Suppressor macrophage treated with lipopolysaccharide for 4 hours (primary cell): ENCODE measurements at regions not wholly inside any gene's neighbourhood (a gene's known extent, or its start where the extent isn't known, plus 50 kb on each side); places are given as distances from the start of the nearest gene placed in this dataset.
A peak's percentile ranks its signal among the peaks of the same experiment; 100 is the strongest.
"Not testable (repeated sequence)": the region's sequence is repeated elsewhere in the genome, so short reads cannot be mapped to it uniquely, and the experiment has no call there.

Experiments
- DNase-seq: peaks from one replicate; pipeline ENCODE4 v3.0.0-alpha.2; 2020

DNA sequence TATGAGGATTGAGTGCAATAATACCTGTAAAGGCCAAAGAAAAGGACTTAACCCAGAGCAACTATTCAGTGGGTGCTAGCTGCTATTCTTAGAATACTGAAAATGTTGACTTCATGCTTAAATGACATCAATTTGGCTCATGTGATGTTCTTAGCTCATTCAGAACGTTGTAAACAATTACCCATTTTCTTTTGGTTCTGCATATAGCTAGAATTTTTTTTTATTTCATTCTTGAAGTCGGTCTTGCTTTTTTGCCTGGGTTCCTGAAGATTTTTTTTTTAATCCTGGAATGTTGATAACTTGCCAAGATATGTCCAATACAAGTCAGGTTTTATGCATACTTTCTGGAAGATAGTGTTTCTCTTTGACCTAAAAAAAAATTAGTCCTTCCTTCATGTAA, 772.0 kb downstream of the LTN1 start:
- no peak for DNase-seq

GRCh38 chr21:28216976-28217523, 775.6 kb downstream of the LTN1 start:
- no peak for DNase-seq

DNA sequence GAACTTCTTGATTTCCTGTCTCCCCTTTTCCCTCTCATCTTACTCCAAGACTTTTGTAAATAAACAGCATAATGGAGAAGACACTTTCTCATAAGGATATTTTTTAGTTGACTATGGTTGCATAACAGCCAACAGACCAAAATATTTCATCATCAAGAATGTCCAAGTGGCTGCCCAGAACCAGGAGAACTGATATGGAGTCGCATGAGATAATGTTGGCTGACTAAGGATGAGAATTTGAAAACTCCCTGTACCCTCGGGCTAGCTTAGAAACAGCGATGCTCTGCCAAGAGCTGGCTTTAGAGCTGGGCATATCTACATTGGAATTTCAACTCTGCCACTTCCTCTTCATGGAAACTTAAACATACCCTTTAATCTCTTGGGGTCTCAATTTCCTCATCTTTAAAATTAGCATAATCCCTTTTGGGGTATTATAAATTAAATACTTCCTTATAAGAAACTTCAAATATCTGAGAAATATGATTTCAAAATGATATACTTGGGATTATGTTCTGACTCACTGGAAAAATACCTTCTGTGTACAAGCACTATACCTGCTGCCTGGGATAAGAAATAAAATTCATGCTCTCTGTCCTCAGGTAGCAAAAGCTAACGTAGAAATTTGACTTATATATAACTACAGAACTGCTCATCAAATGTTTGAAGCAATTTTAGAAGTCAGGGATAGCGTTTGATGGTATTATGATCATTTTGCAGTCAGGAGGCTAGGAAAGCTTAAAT, 777.3 kb downstream of the LTN1 start:
- no peak for DNase-seq

DNA sequence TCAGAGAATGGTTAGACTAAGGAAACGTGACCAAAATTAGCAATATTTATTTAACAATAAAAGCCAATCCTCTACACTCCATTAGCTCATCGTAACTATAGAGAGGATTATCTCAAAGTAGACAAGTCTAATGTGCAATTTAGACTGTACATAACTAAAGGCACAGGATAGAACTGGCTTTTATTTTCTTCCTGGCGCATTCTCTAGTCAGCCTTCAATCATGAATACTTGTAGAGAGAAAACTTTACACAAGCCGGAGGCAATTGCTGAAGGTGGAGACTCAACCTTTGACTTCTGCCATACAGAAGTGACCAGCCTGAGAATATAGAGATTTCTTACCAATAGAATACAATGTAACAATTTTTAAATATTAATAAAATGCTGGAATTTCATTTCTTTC, 777.9 kb downstream of the LTN1 start:
- no peak for DNase-seq

GRCh38 chr21:28213261-28213660, 779.4 kb downstream of the LTN1 start:
- no peak for DNase-seq

- DNase-seq, result no peak
Measured at GRCh38 chr21:28212061-28212460, 780.6 kb downstream of the LTN1 start.

GRCh38 chr21:28207436-28208173, 785.1 kb downstream of the LTN1 start:
- peak; percentile 25 for DNase-seq

GRCh38 chr21:28200726-28201125, 792.0 kb downstream of the LTN1 start:
- no peak for DNase-seq

DNA sequence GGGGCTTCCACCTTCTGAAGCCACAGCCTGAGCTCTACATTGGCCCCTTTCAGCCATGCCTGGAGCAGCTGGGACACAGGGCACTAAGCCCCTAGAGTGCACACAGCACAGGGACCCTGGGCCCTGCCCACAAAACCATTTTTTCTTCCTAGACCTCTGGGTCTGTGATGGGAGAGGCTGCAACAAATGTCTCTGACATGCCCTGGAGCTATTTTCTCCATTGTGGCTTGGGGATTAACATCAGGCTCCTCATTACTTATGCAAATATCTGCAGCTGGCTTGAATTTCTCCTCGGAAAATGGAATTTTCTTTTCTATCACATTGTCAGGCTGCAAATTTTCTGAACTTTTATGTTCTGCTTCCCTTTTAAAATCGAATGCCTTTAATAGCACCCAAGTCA, 795.7 kb downstream of the LTN1 start:
- no peak for DNase-seq

- DNase-seq, result no peak
Measured at GRCh38 chr21:28193189-28193588, 799.5 kb downstream of the LTN1 start.

DNA sequence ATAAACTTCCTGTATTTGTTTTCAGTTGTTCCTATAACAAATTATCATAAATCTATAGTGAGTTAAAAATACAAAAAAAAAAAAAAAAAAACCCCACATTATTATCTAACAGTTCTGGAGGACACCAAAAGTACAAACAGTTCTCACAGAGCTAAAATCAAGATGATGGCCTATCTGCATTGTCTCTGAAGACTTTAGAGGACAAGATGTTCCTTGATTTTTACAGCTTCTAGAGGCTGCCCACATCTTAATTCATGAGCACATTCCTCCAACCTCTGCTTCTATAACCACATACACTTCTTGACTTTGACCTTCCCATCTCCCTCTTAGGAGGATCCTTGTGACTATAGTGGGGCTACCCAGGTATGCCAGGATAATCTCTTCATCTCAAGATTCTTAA, 806.1 kb downstream of the LTN1 start:
- no peak for DNase-seq

DNA sequence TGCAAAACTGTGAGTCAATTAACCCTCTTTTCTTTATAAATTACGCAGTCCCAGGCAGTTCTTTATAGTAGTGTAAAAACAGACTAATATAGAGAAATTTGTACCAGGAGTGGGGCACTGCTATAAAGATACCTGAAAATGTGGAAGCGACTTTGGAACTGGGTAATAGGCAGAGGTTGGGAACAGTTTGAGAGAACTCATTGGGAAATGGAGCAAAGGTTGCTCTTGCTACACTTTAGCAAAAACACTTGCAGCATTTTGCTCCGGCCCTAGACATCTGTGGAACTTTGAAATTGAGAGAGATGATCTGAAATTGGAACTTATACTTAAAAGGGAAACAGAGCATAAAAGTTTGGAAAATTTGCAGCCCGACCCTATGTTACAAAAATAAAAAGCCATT, 810.9 kb downstream of the LTN1 start:
- DNase-seq, result no peak

GRCh38 chr21:28179136-28179535, 813.5 kb downstream of the LTN1 start:
- no peak for DNase-seq

DNA sequence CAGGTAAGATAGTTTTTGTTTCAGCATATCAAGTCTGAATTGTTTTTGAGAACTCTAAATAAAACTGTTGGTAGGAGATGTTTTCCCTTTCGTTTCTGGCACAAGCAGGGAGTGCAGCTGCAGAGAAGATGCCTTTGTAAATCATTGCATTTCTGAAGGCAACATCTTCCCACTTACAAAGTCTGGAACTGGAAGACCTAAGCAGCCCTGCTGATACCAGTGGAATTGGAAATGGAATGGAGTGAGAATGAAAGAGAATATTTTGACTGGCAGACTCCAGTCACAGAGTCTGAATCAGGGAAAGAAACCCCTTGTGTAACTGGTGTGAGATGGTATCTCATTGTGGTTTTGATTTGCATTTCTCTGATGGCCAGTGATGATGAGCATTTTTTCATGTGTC, 815.6 kb downstream of the LTN1 start:
- DNase-seq, result no peak

- no peak for DNase-seq
Measured at GRCh38 chr21:28174701-28175100, 818.0 kb downstream of the LTN1 start.

DNA sequence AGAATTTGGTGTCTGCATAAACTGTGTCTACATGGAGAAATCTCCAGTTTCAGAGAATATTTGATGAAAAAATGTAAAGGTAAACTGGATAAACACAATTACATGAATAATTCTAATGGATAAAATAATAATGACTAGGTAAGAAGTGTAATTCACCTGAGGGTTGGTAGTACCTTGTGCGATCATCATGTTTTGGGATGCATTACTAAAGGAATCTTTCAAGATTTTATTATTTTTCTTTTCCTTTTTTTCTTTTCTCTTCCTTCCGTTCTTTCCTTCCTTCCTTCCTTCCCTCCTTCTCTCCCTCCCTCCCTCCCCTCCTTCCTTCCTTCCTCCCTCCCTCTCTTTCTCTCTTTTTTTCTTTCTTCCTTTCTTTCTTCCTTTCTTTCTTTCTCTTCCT, 818.7 kb downstream of the LTN1 start:
- DNase-seq, result no peak

- no peak for DNase-seq
Measured at GRCh38 chr21:28172376-28172775, 820.3 kb downstream of the LTN1 start.

GRCh38 chr21:28167366-28167765, 825.3 kb downstream of the LTN1 start:
- DNase-seq, result no peak

- not testable (repeated sequence) for DNase-seq
Measured at GRCh38 chr21:28164519-28164918, 828.2 kb downstream of the LTN1 start.

DNA sequence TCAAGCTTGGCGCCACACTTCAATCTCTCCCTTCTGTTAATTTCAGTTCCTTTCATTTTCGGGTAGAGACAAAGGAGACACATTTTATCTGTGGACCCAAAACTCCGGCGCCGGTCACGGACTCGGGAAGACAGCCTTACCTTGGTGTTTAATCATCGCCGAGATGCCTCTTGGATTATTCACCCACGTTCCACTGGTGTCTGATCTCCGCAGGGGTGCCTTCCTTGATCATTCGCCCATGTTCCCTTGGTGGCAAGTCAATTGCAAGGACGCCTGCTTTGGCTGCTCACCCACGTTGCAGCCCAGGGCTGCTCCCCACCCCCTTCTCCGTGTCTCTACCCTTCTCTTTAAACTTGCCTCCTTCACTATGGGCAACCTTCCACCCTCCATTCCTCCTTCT, 830.6 kb downstream of the LTN1 start:
- DNase-seq, result not testable (repeated sequence)

DNA sequence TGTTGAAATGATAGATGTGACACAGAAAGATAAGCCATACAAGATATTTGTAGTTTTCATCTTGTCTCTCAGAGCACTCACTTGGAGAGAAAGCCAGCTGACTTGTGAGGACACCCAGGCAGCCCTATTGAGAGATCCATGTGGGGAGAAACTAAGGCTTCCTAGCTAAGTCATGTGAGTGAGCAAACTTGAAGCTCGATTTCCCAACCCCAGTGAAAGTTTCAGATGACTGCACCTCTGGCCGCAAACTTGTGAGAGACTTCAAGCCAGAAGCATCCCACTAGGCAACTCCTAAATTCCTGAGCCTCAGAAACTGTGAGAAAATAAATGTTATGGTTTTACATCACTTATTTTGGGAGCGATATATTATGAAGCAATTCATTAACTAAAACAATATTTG, 832.3 kb downstream of the LTN1 start:
- no peak for DNase-seq

DNA sequence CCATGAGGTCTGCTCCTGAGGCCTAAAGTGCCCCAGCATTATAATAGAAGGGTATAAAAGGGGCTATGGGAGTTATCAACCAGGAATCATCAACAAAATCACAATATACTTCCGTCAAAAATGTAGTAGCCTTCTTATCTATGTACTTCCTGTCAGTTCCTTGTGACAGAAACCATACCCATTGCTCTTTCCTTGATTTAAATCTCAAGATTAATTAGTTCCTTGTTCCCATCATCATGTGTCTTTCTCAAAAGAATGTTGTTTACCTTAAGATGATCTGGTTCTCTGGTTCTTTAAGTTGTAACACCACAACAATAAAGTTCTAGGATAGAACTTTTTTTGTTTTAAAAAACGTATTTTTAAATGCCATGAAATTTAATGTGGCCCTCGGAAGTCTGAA, 833.3 kb downstream of the LTN1 start:
- no peak for DNase-seq

DNA sequence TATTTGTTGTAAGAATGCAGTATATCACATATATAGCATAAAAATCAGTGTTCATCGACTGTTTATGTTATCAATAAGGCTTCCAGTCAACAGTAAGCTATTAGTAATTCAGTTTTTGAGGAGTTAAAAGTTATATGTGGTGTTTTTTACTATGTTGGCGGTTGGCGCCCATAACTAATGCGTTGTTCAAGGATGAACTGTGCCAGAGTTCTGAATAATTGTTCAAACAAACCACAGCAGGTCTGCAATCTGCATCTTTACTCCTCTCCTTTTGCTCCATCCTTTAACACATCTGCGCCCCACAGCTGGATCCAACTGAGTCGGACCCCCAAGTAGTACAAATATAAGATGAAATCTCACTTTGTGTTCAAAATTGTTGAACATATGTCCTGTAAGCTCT, 836.1 kb downstream of the LTN1 start:
- DNase-seq, result no peak

DNA sequence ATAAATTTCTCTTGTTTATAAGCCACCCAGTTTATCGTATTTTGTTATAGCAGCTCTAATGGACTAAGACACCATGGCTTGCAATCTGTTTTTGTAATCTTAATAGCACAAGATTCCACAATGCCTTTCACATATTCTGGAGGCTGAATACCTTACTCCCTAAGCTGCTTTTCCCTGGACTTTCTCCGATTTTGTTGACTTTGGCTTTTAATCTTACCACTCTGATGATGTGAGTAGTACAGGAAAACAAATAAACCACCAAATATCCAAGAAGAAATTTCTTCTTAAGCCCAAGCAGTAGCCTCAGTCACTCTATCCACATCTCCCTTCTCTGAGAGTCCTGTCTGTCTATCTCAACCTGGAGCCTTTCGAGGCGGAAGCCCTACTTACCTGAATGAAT, 838.6 kb downstream of the LTN1 start:
- no peak for DNase-seq
